ENCODE measurements at regions not wholly inside any gene's neighbourhood (a gene's known extent, or its start where the extent isn't known, plus 50 kb on each side); places are given as distances from the start of the nearest gene placed in this dataset.

GRCh38 chr6:78076371-78076770, 423.5 kb downstream of the MEI4 start:
- Histone ChIP-seq H3K36me3 (ENCODE audit: insufficient read depth, low read length, poor library complexity, severe bottlenecking) (no peaks in the 10 kb centered on the region), H3K27me3 (replicated peaks; ENCODE audit: insufficient read depth, low read depth, low read length, poor library complexity) (no peaks in the 10 kb centered on the region), H3K4me3 (ENCODE audit: low read depth, low read length, poor library complexity, severe bottlenecking) (no peak overlapping the region), H3K4me1 (ENCODE audit: insufficient read depth, low read length, poor library complexity, severe bottlenecking) (no peaks in the 10 kb centered on the region), H3K27ac (ENCODE audit: low read depth, low read length, poor library complexity, severe bottlenecking) (no peak overlapping the region), H3K9me3 (ENCODE audit: low read depth, low read length, poor library complexity, severe bottlenecking) (peaks cover 3% of the 10 kb centered on the region)
- TF ChIP-seq EZH2 (IDR thresholded peaks at IDR 0.05; ENCODE audit: borderline replicate concordance, low read depth, low read length, poor library complexity, severe bottlenecking) (no peak), CTCF (conservative IDR thresholded peaks at IDR 0.05; ENCODE audit: low read depth, low read length) (no peak)
- no TSS peak for BruUV-seq (replicated peaks)
- ChIA-PET CTCF (no interaction called here), POLR2A (ENCODE audit: low non-redundant PET) (no interaction called here)
- intact Hi-C loops (cut with micrococcal nuclease; ENCODE audit: unreplicated experiment), result no loop called here
- no peak for DNase-seq (ENCODE audit: low spot score)

DNA sequence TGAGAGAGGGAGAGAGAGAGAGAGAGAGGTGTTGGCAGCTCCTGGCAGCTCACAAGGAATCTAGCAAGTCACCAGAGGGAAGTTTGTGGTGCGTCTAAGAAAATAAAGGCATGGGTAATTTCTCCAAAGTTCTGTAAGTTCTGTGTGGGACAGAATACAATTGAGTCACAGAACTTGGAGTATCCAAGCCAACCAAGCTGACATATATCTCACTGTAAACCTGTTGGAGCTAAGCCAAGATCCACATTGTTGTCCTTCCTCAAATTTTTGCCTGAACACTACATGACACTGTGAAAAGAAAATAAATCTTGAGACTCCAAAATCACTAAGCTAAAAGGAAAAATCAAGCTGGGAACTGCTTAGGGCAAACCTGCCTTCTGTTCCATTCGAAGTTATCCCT, 436.7 kb downstream of the MEI4 start:
- H3K4me3 ChIP-seq (ENCODE audit: low read depth, low read length, poor library complexity, severe bottlenecking), result no peak overlapping the region
- POLR2A ChIA-PET (ENCODE audit: low non-redundant PET), result no interaction called here
- no peaks in the 10 kb centered on the region for H3K4me1 ChIP-seq (ENCODE audit: insufficient read depth, low read length, poor library complexity, severe bottlenecking)
- BruUV-seq (replicated peaks), result no TSS peak
- no peak for DNase-seq (ENCODE audit: low spot score)
- H3K9me3 ChIP-seq (ENCODE audit: low read depth, low read length, poor library complexity, severe bottlenecking), result peaks cover 5% of the 10 kb centered on the region
- intact Hi-C loops (cut with micrococcal nuclease; ENCODE audit: unreplicated experiment), result no loop called here
- no peak for TF ChIP-seq EZH2 (IDR thresholded peaks at IDR 0.05; ENCODE audit: borderline replicate concordance, low read depth, low read length, poor library complexity, severe bottlenecking)
- TF ChIP-seq CTCF (conservative IDR thresholded peaks at IDR 0.05; ENCODE audit: low read depth, low read length), result no peak
- CTCF ChIA-PET, result no interaction called here
- H3K27ac ChIP-seq (ENCODE audit: low read depth, low read length, poor library complexity, severe bottlenecking), result no peak overlapping the region
- no peaks in the 10 kb centered on the region for H3K36me3 ChIP-seq (ENCODE audit: insufficient read depth, low read length, poor library complexity, severe bottlenecking)
- no peaks in the 10 kb centered on the region for H3K27me3 ChIP-seq (replicated peaks; ENCODE audit: insufficient read depth, low read depth, low read length, poor library complexity)

DNA sequence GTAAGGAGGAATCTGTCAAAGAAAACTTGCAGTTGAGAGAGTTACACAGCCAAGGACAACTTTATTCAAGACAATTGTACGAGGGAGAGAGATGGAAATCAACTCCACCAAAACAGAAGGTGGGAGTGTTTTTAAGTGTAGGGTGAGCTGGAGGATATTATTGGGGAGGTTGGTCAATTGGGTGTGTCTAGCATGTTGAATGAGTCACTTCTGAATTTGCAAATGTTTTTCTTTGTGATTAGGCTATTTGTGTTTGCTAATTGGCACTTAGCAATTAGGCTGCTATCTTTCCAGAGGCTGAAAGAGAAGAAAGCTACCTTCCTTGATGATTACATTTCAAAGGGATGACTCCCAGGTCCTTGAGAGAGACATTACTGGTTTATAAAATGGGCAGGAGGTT, 441.1 kb downstream of the MEI4 start:
- TF ChIP-seq CTCF (conservative IDR thresholded peaks at IDR 0.05; ENCODE audit: low read depth, low read length) (no peak), EZH2 (IDR thresholded peaks at IDR 0.05; ENCODE audit: borderline replicate concordance, low read depth, low read length, poor library complexity, severe bottlenecking) (no peak)
- no peak for DNase-seq (ENCODE audit: low spot score)
- Histone ChIP-seq H3K4me3 (ENCODE audit: low read depth, low read length, poor library complexity, severe bottlenecking) (no peak overlapping the region), H3K27ac (ENCODE audit: low read depth, low read length, poor library complexity, severe bottlenecking) (no peak overlapping the region), H3K27me3 (replicated peaks; ENCODE audit: insufficient read depth, low read depth, low read length, poor library complexity) (no peaks in the 10 kb centered on the region), H3K36me3 (ENCODE audit: insufficient read depth, low read length, poor library complexity, severe bottlenecking) (no peaks in the 10 kb centered on the region), H3K4me1 (ENCODE audit: insufficient read depth, low read length, poor library complexity, severe bottlenecking) (no peaks in the 10 kb centered on the region), H3K9me3 (ENCODE audit: low read depth, low read length, poor library complexity, severe bottlenecking) (no peaks in the 10 kb centered on the region)
- intact Hi-C loops (cut with micrococcal nuclease; ENCODE audit: unreplicated experiment), result no loop called here
- BruUV-seq (replicated peaks), result no TSS peak
- ChIA-PET CTCF (no interaction called here), POLR2A (ENCODE audit: low non-redundant PET) (no interaction called here)
